ENCODE measurements at regions not wholly inside any gene's neighbourhood (a gene's known extent, or its start where the extent isn't known, plus 50 kb on each side); places are given as distances from the start of the nearest gene placed in this dataset.
"Not testable (repeated sequence)": the region's sequence is repeated elsewhere in the genome, so short reads cannot be mapped to it uniquely, and the experiment has no call there.

GRCh38 chr15:94844538-94845389 is 613.4 kb downstream of the MCTP2 start:
- DNase-seq (ENCODE audit: low spot score), result no peak

- DNase-seq (ENCODE audit: low spot score), result no peak
Measured at GRCh38 chr15:94845390-94845716, 614.0 kb downstream of the MCTP2 start.

GRCh38 chr15:94847325-94847724 is 616.0 kb downstream of the MCTP2 start:
- no peak for DNase-seq (ENCODE audit: low spot score)

- DNase-seq (ENCODE audit: low spot score), result no peak
Measured at GRCh38 chr15:94848054-94848453, 616.7 kb downstream of the MCTP2 start.

- DNase-seq (ENCODE audit: low spot score), result no peak
Measured at GRCh38 chr15:94855018-94855408, 623.7 kb downstream of the MCTP2 start.

- no peak for DNase-seq (ENCODE audit: low spot score)
Measured at GRCh38 chr15:94855409-94856266, 624.3 kb downstream of the MCTP2 start.

- DNase-seq (ENCODE audit: low spot score), result no peak
Measured at GRCh38 chr15:94856267-94856854, 625.0 kb downstream of the MCTP2 start.

GRCh38 chr15:94857466-94857865 is 626.1 kb downstream of the MCTP2 start:
- no peak for DNase-seq (ENCODE audit: low spot score)

GRCh38 chr15:94858011-94858410 is 626.6 kb downstream of the MCTP2 start:
- DNase-seq (ENCODE audit: low spot score), result no peak

GRCh38 chr15:94858449-94858848 is 627.1 kb downstream of the MCTP2 start:
- no peak for DNase-seq (ENCODE audit: low spot score)

GRCh38 chr15:94858920-94859319 is 627.6 kb downstream of the MCTP2 start:
- no peak for DNase-seq (ENCODE audit: low spot score)

- no peak for DNase-seq (ENCODE audit: low spot score)
Measured at GRCh38 chr15:94864600-94864999, 633.2 kb downstream of the MCTP2 start.

GRCh38 chr15:94868265-94868664 is 636.9 kb downstream of the MCTP2 start:
- not testable (repeated sequence) for DNase-seq (ENCODE audit: low spot score)

GRCh38 chr15:94875550-94875949 is 644.2 kb downstream of the MCTP2 start:
- no peak for DNase-seq (ENCODE audit: low spot score)

- DNase-seq (ENCODE audit: low spot score), result no peak
Measured at GRCh38 chr15:94877833-94878232, 646.5 kb downstream of the MCTP2 start.

- DNase-seq (ENCODE audit: low spot score), result no peak
Measured at GRCh38 chr15:94882071-94882712, 650.8 kb downstream of the MCTP2 start.

GRCh38 chr15:94887391-94887790 is 656.0 kb downstream of the MCTP2 start:
- DNase-seq (ENCODE audit: low spot score), result no peak

GRCh38 chr15:94889153-94889552 is 657.8 kb downstream of the MCTP2 start:
- DNase-seq (ENCODE audit: low spot score), result no peak

GRCh38 chr15:94893091-94893490 is 661.7 kb downstream of the MCTP2 start:
- DNase-seq (ENCODE audit: low spot score), result no peak

- no peak for DNase-seq (ENCODE audit: low spot score)
Measured at GRCh38 chr15:94894056-94894455, 662.7 kb downstream of the MCTP2 start.

GRCh38 chr15:94909510-94909909 is 678.1 kb downstream of the MCTP2 start:
- DNase-seq (ENCODE audit: low spot score), result no peak

- DNase-seq (ENCODE audit: low spot score), result no peak
Measured at GRCh38 chr15:94910166-94910565, 678.8 kb downstream of the MCTP2 start.

Measured in COLO829 (cell line).